ENCODE measurements at regions not wholly inside any gene's neighbourhood (a gene's known extent, or its start where the extent isn't known, plus 50 kb on each side); places are given as distances from the start of the nearest gene placed in this dataset.
"Not testable (repeated sequence)": the region's sequence is repeated elsewhere in the genome, so short reads cannot be mapped to it uniquely, and the experiment has no call there.

DNA sequence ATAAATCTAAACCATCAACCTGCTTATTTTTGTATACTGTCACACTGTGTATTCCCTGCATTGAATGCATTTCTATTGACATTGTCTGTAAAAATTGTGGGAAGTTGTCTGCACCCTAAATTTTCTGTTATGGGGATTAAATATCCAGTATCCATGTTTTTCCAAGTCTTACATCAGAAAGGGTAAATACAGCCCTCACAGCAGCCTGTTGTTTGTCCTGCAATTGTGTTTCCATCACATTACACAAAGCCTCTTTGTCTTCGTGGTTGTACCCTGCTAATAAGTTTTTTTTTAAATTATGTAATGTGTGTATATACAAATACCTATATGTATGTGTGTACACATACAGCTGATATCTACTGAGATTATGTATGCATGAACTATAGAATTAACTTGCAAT, 109.2 kb upstream of the PTPN20 start:
- not testable (repeated sequence) for DNase-seq (ENCODE audit: low read depth)

GRCh38 chr10:46803082-46803481, 108.1 kb upstream of the PTPN20 start:
- DNase-seq (ENCODE audit: low read depth): not testable (repeated sequence)

GRCh38 chr10:46810222-46810621, 101.0 kb upstream of the PTPN20 start:
- DNase-seq (ENCODE audit: low read depth): not testable (repeated sequence)

DNA sequence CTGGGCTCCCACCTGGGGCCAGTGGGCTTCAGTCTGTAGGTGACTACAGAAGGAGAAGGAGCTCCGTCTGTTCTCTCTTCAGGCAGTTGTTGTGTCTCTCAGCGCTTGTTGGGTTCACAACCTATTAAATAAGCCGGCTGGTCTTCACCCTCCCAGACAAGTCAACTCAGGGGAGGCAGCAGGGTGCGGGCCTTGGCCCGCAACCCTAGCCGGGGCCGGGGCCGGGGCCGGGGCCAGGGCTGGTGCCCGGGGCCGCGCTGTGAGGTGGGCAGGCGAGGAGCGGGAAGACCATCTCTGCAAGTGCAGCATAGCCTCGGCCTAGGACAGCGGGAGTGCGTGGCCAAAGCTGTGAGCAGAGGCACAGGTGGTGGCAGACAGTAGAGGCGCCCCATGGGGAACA, 95.1 kb upstream of the PTPN20 start:
- DNase-seq (ENCODE audit: low read depth): not testable (repeated sequence)

DNA sequence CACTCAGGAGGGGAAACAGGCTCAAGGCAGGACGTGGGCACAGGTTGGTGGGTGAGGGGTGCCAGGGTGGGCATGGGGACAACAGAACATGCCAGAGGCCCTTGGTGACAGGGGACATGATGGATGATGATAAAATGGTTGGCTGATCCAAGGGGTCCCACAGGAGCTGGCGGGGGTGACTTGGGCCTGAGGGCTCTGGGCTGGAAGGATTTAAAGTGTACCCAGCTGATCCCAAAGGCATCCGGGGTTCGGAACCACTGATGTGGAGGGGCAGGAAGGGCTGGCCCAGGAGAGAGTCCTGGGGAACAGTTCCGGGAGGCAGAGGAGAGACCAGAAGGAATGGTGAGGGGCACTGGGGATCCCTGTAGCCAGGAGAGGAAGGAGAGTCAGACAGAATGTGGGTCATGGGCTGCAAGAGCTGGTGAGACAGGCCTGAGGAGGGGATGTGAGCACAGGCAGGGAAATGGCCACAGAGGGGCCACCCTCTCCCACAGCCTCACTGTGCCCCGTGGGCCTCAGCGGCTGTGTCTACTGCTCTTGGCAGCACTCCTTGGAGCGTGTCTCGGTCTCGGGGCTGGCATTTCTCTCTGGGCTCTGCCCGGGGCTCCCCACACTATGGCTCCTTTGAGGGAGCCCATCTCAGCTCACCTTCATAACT, 70.7 kb upstream of the PTPN20 start:
- DNase-seq (ENCODE audit: low read depth): not testable (repeated sequence)

GRCh38 chr10:46841051-46841593, 70.1 kb upstream of the PTPN20 start:
- DNase-seq (ENCODE audit: low read depth): not testable (repeated sequence)

DNA sequence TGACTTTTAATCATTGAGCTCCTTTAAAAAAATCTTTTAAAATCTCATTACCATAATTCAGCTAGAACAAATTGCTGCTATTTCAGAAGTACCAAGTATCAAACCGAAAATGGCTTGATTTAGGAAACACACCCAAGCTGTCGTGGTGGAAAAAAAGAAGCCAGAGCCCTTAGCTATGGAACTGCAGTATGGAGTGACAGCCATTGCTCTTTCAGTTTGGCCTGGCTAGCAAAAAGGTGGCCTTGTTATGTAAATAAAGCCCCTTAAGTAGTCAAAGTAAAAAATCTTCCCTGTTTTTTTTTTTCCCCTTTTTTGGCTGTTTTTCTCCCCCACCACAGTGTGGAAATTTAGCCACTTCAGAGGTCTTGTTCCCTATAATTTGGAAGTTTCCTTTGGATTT, 66.0 kb upstream of the PTPN20 start:
- DNase-seq (ENCODE audit: low read depth): not testable (repeated sequence)

DNA sequence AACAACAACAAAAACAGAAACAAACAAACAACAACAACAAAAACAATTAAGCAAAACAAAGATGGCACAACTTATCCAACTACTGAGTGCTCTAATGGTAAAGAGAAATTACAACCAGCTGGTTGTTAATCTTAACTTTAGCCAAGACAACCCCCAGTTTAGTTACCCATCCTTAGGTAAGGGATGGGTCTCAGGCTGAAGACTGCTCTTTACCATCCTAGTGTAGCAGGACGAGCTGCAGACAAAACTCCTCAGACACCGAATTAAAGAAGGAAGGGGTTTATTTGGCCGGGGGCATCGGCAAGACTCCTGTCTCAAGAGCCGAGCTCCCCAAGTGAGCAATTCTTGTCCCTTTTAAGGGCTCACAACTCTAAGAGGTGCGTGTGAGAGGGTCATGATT, 65.6 kb upstream of the PTPN20 start:
- DNase-seq (ENCODE audit: low read depth): not testable (repeated sequence)

DNA sequence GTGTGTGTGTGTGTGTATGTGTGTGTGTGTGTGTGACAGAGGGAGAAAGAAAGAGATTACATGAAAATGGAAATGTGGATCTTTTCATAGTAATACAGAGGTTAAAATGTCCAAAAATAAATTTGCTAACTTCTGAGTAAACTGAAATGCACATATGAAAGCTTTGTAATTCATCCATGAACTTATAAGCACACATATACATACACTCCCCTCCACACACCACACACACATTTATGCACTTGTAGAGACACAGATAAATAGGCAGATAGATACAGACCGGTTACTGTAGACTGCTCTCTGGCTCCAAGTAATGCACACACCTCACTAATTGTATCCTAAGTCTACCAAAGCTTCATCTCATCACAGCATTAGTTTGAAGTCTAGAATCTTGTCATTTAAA, 50.5 kb upstream of the PTPN20 start:
- not testable (repeated sequence) for DNase-seq (ENCODE audit: low read depth)
